ENCODE measurements at regions not wholly inside any gene's neighbourhood (a gene's known extent, or its start where the extent isn't known, plus 50 kb on each side); places are given as distances from the start of the nearest gene placed in this dataset.

DNA sequence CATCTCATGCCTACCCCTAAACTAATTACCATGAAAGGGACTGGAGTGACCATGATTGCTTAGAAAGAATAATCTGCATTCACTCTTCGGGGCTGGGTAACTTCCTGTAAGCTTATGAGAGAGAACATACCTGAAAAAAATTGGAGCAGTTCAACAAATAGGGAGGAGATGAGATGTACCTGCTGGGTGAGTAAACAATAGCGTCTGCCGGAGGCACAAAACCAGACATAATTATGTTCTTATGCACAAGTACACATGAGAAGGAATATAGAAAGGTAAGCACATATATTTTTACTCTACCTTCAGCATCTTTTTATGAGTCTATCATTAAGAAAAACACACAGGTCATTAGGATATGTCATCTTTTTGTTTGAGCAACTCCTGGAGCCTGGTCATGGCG, 224.6 kb upstream of the FERD3L start:
- 83 to 91% (median 85%) methylated on average over 4 of the region's 4 CpGs for WGBS, 5 donors
- no peaks in the 10 kb centered on the region for H3K9me3 ChIP-seq
- H3K4me3 ChIP-seq, result no peak overlapping the region
- no peaks in the 10 kb centered on the region for H3K4me1 ChIP-seq
- no peak for DNase-seq
- H3K27me3 ChIP-seq (replicated peaks in 1 of 7), result no peaks in the 10 kb centered on the region
- TF ChIP-seq POLR2AphosphoS5 (IDR thresholded peaks at IDR 0.05), result no peak
- TF ChIP-seq, protein P1, sequence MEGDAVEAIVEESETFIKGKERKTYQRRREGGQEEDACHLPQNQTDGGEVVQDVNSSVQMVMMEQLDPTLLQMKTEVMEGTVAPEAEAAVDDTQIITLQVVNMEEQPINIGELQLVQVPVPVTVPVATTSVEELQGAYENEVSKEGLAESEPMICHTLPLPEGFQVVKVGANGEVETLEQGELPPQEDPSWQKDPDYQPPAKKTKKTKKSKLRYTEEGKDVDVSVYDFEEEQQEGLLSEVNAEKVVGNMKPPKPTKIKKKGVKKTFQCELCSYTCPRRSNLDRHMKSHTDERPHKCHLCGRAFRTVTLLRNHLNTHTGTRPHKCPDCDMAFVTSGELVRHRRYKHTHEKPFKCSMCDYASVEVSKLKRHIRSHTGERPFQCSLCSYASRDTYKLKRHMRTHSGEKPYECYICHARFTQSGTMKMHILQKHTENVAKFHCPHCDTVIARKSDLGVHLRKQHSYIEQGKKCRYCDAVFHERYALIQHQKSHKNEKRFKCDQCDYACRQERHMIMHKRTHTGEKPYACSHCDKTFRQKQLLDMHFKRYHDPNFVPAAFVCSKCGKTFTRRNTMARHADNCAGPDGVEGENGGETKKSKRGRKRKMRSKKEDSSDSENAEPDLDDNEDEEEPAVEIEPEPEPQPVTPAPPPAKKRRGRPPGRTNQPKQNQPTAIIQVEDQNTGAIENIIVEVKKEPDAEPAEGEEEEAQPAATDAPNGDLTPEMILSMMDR (IDR thresholded peaks at IDR 0.05 in 8 of 11, conservative IDR thresholded peaks at IDR 0.05 in 3 of 11), result no peak
- TF ChIP-seq POLR2A (IDR thresholded peaks at IDR 0.05), result no peak
- H3K36me3 ChIP-seq, result no peaks in the 10 kb centered on the region
- H3K27ac ChIP-seq, result no peak overlapping the region
- intact Hi-C loops (cut with DNase I; ENCODE audit: low total_unique reads), result no loop called here

DNA sequence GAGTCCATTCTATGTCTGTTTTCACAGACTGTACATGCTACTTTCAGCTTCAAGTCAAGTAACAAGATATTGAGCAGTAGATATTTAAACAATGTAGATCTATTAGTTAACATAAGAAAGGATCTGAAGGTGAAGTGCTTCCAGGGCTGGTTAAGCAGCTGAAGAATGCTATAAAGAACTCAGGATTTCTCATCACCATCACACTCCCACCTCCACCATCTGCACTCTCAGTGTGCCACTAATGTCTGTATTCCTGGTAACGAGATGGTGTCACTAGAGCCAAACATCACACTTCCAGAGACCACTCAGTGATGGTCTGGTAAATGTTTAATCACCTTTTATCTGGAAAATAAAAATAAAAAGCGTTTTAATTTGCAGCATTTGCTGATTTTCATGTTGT, 224.0 kb upstream of the FERD3L start:
- TF ChIP-seq, protein P1 (IDR thresholded peaks at IDR 0.05 in 8 of 11, conservative IDR thresholded peaks at IDR 0.05 in 3 of 11), result no peak
- TF ChIP-seq POLR2AphosphoS5 (IDR thresholded peaks at IDR 0.05) (no peak), POLR2A (IDR thresholded peaks at IDR 0.05) (no peak)
- WGBS, 5 donors, result 54 to 70% (median 62%) methylated on average over 2 of the region's 2 CpGs
- no peak overlapping the region for H3K27ac ChIP-seq
- intact Hi-C loops (cut with DNase I; ENCODE audit: low total_unique reads), result no loop called here
- no peaks in the 10 kb centered on the region for H3K4me1 ChIP-seq
- no peak overlapping the region for H3K4me3 ChIP-seq
- H3K36me3 ChIP-seq, result no peaks in the 10 kb centered on the region
- DNase-seq, result no peak
- no peaks in the 10 kb centered on the region for H3K27me3 ChIP-seq (replicated peaks in 1 of 7)
- no peaks in the 10 kb centered on the region for H3K9me3 ChIP-seq

DNA sequence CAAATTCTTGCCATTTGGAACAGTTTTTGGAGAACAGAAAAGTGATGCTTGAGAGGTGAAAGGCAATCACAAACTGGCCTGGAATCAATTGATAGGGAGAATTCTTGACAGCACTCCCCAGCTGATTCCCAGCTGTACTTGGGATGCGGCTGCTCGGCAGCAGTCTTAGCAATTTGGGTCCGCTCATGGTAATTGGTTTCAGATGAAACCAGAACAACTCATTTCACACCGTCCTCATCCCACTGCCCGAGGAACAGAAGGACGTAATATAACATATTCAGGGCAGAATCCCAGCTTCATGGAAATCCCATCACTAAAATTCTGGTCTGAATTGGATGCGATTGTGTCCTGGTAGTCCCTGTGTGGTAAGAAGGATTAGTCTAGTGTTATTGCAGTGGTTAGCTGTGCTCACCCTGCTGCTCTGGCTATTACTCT, 223.3 kb upstream of the FERD3L start:
- Histone ChIP-seq H3K4me1 (no peaks in the 10 kb centered on the region), H3K4me3 (no peak overlapping the region), H3K9me3 (no peaks in the 10 kb centered on the region), H3K36me3 (no peaks in the 10 kb centered on the region), H3K27me3 (replicated peaks in 1 of 7) (no peaks in the 10 kb centered on the region), H3K27ac (no peak overlapping the region)
- WGBS, 5 donors, result 87 to 92% (median 89%) methylated on average over 7 of the region's 7 CpGs
- intact Hi-C loops (cut with DNase I; ENCODE audit: low total_unique reads), result no loop called here
- no peak for TF ChIP-seq POLR2AphosphoS5 (IDR thresholded peaks at IDR 0.05)
- TF ChIP-seq POLR2A (IDR thresholded peaks at IDR 0.05), result no peak
- TF ChIP-seq, protein P1 (IDR thresholded peaks at IDR 0.05 in 8 of 11, conservative IDR thresholded peaks at IDR 0.05 in 3 of 11), result no peak
- no peak for DNase-seq

DNA sequence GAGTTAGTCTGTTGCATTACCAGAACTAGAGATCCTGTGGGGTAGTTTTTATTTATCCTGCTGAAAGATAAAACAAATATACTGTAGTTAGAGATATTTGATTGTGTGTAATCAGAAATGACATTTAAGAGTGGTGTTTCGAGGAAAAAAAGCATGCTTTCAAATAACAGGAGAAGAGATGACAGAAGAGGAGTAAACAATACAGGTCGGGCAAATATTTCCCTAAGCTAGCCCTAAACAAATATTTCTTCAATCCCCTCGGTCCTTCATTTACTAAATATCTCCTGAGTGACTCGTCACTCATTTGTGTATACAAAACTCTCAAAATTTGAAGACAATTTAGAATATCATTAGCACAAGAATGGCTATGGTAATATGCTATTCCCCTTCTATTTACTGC, 219.7 kb upstream of the FERD3L start:
- 66 to 80% (median 72%) methylated on average over 4 of the region's 4 CpGs for WGBS, 5 donors
- no peaks in the 10 kb centered on the region for H3K36me3 ChIP-seq

DNA sequence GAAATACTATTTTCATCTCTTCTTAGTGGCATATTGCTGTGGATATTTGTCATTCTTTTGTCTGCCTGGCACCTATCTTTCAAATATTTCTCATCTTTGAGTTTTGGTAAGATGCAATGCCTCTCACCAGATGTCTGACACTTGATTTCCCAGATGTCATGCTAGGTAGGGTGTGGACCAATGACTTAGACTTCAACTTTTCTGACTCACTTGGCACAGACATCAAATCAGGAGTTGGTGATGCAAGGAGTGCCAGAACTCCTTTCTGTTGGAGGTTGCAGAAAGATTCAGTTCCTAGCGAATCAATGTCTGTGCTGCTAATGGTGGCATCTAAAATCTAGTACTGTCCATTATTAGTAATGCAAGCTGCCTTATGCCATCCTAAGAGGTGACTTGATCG, 216.9 kb upstream of the FERD3L start:
- no peak for DNase-seq
- Histone ChIP-seq H3K27ac (no peak overlapping the region), H3K27me3 (replicated peaks in 1 of 7) (no peaks in the 10 kb centered on the region), H3K4me1 (no peaks in the 10 kb centered on the region), H3K36me3 (no peaks in the 10 kb centered on the region), H3K4me3 (no peak overlapping the region), H3K9me3 (no peaks in the 10 kb centered on the region)
- TF ChIP-seq POLR2AphosphoS5 (IDR thresholded peaks at IDR 0.05) (no peak), POLR2A (IDR thresholded peaks at IDR 0.05) (no peak)
- TF ChIP-seq, protein P1 (IDR thresholded peaks at IDR 0.05 in 8 of 11, conservative IDR thresholded peaks at IDR 0.05 in 3 of 11), result no peak
- 88 to 100% (median 95%) methylated on average over 2 of the region's 2 CpGs for WGBS, 5 donors
- intact Hi-C loops (cut with DNase I; ENCODE audit: low total_unique reads), result no loop called here

More for the DNA sequence above, 219.7 kb upstream of the FERD3L start:
- H3K9me3 ChIP-seq, result no peaks in the 10 kb centered on the region
- no peaks in the 10 kb centered on the region for H3K27me3 ChIP-seq (replicated peaks in 1 of 7)
- H3K4me1 ChIP-seq, result no peaks in the 10 kb centered on the region
- DNase-seq, result no peak
- no peak overlapping the region for H3K4me3 ChIP-seq
- no peak for TF ChIP-seq POLR2AphosphoS5 (IDR thresholded peaks at IDR 0.05)
- no peak for TF ChIP-seq POLR2A (IDR thresholded peaks at IDR 0.05)
- intact Hi-C loops (cut with DNase I; ENCODE audit: low total_unique reads), result no loop called here
- no peak overlapping the region for H3K27ac ChIP-seq
